Cardiac fibroblast (primary cell): ENCODE measurements at regions not wholly inside any gene's neighbourhood (a gene's known extent, or its start where the extent isn't known, plus 50 kb on each side); places are given as distances from the start of the nearest gene placed in this dataset.

Experiments used
- DNase-seq, 2 donors: peaks; one replicate each; pipeline versions ENCODE4 v3.0.0 to v3.0.0-alpha.2; 2010; ENCODE audit warnings: low read depth in 2 of 2
- H3K4me3 ChIP-seq, 2 donors: replicated peaks in 1 of 2; 1 replicate in 1 of 2; 2 replicates in 1 of 2; pipeline ENCODE4 v1.5.1; 2011; ENCODE audit warnings: low read depth in 2 of 2, low read length in 2 of 2, mild to moderate bottlenecking in 2 of 2, moderate library complexity in 1 of 2
- CTCF ChIP-seq: IDR thresholded peaks from one replicate; pipeline ENCODE4 v1.5.1; 2011; ENCODE audit warnings: low read depth, mild to moderate bottlenecking, low read length, inconsistent platforms

DNA sequence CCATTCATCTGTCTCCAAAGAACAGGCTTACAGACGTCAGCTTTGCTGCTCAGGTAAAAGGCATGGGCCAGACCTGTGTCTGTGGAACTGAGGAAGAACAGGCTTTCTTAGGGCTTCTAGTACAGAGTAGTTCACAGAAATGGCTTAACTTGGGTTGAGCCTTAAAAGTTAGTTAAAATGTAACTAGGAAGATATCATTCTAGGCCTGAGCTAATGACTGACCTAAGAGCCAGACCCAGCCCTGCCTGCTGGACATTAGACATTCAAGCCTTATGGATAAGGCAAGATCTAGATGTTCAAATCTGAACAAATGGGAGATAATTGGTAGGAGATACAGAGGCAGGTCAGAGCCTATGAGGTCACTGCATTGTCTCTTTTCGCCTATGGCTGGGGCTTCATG, 73.9 kb upstream of the SLC14A2 start:
- TF ChIP-seq CTCF: no peak
- H3K4me3 ChIP-seq: no peak overlapping the region
- DNase-seq: no peak

DNA sequence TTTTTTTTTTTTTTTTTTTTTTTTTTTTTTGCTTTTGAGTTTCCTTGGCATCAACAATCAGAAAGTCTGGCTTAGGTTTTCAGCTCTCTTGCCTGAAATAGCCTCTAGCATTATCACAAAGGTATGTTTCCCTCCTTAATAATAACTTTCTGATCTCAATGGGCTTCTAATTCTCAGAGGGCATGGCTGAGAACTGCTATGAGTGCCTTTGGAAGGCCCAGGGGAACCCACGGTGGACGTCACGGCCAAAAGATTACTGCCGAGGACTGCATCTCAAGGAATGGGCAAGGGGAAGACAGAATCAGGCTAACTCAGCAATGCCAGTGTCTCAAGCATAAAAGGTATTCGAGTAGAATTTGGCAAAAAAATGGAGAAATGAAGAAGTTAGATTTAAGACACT, 73.2 kb upstream of the SLC14A2 start:
- TF ChIP-seq CTCF: no peak
- no peak overlapping the region for H3K4me3 ChIP-seq
- no peak for DNase-seq

DNA sequence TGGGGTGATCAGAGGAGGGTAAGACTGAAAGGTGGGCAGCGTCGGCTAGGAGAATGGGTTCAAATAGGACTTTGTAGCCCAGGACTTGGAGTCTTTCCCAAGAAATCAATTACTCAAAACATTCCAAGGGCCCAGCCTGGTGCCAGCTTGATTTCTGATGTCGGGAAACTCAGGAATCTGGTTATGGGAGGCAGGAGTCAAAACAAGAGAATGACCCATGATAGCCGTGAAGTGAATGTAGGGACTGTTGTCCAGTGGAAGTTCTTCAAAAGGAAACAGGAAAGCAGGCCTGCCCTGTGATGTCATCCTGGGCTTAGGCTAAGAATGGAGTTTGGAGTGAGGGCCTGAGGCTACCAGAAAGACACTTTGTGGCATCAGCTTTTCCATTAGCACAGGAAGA, 67.4 kb upstream of the SLC14A2 start:
- no peak for DNase-seq
- no peak overlapping the region for H3K4me3 ChIP-seq
- no peak for TF ChIP-seq CTCF

- H3K4me3 ChIP-seq: no peak overlapping the region
- no peak for TF ChIP-seq CTCF
- no peak for DNase-seq
Measured at GRCh38 chr18:45548614-45549013, 66.7 kb upstream of the SLC14A2 start.

GRCh38 chr18:45549290-45549689, 66.0 kb upstream of the SLC14A2 start:
- DNase-seq: no peak
- no peak for TF ChIP-seq CTCF
- no peak overlapping the region for H3K4me3 ChIP-seq

DNA sequence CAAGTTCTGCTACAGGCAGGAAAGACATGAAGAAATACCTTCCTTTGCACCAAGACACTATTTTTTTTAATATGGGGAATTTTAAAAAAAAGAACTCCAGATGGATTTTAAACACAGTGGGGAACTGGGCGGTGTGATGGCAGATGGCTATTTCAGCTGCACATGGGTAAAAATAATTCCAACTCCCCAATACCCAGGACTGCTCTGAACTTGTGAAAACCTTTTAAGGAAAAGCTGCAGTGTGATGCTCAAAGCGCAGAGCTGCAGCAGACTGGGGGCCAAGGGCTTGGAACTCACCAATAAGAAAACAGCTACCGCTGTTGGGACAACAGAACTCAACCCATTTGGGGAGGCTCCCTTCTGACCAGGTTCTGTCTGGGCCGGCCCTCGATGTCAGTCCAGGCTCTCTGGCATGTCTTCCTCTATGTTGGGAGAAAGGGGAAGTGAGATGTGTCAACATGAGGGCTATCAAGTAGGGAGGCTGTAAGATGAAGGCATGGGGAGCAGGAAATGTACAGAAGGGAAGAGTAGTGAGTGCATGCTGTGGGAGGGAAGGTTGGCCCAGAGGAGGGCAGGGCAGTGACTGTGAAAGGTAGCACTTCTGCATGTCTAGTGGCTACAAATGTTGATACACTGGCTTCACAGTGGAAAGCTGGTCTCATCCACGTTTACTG, 64.0 kb upstream of the SLC14A2 start:
- TF ChIP-seq CTCF: no peak
- DNase-seq: no peak
- H3K4me3 ChIP-seq: no peak overlapping the region
